Ovary (tissue), 3 donors: ENCODE measurements at regions not wholly inside any gene's neighbourhood (a gene's known extent, or its start where the extent isn't known, plus 50 kb on each side); places are given as distances from the start of the nearest gene placed in this dataset.

Source experiments
- EP300 ChIP-seq: sonication (generic); formaldehyde crosslinking; IDR thresholded peaks from one replicate; pipeline ENCODE4 v1.6.1; 2017; ENCODE audit warnings: antibody characterized with exemption
- POLR2A ChIP-seq: fragments of 450-650 bp; IDR thresholded peaks from one replicate; pipeline ENCODE4 v1.6.1; 2017; ENCODE audit warnings: antibody characterized with exemption, mild to moderate bottlenecking, moderate library complexity
- TF ChIP-seq, protein P1 (sequence below), 3 donors: fragments of 450-650 bp in 2 of 3; fragments of 200-600 bp in 1 of 3; IDR thresholded peaks; one replicate each; pipeline versions ENCODE4 v1.5.1 to v1.8.0; 2016 to 2022; ENCODE audit warnings: antibody characterized with exemption in 3 of 3, mild to moderate bottlenecking in 1 of 3
- donor health status: DM: no; HTN: no; CAD: no.

DNA sequence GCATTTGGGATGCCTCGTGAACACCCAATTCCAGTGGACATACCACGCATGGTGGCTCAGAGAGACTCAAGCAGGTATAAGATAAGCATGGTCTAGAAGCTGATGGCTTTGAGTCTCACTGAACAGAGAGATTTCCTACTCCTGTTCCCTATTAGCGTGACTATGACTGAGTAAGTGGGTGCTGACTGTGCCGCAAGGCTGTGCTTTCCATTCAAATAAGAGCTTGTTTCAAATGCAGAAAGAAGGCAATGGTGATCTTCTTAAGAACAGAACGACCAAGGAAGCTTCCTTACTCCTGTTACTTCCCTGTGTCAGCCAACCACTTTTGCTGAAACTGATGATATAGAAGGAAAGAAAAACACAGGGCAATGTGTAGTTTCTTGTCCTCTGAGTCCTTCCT is 63.5 kb upstream of the IGFBP2 start:
- TF ChIP-seq, protein P1, sequence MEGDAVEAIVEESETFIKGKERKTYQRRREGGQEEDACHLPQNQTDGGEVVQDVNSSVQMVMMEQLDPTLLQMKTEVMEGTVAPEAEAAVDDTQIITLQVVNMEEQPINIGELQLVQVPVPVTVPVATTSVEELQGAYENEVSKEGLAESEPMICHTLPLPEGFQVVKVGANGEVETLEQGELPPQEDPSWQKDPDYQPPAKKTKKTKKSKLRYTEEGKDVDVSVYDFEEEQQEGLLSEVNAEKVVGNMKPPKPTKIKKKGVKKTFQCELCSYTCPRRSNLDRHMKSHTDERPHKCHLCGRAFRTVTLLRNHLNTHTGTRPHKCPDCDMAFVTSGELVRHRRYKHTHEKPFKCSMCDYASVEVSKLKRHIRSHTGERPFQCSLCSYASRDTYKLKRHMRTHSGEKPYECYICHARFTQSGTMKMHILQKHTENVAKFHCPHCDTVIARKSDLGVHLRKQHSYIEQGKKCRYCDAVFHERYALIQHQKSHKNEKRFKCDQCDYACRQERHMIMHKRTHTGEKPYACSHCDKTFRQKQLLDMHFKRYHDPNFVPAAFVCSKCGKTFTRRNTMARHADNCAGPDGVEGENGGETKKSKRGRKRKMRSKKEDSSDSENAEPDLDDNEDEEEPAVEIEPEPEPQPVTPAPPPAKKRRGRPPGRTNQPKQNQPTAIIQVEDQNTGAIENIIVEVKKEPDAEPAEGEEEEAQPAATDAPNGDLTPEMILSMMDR (IDR thresholded peaks at IDR 0.05) = no peak
- TF ChIP-seq EP300 (no peak), POLR2A (no peak)
